Ascending aorta (tissue), 2 donors: ENCODE measurements at regions not wholly inside any gene's neighbourhood (a gene's known extent, or its start where the extent isn't known, plus 50 kb on each side); places are given as distances from the start of the nearest gene placed in this dataset.
"Not testable (repeated sequence)": the region's sequence is repeated elsewhere in the genome, so short reads cannot be mapped to it uniquely, and the experiment has no call there.

ENCODE experiments used
- DNase-seq, 2 donors: peaks; one replicate each; pipeline ENCODE4 v3.0.0-alpha.2; 2019; ENCODE audit warnings: low spot score in 2 of 2
- H3K27ac ChIP-seq, 2 donors: fragments of 200-600 bp; sonication (generic); one replicate each; pipeline ENCODE4 v1.5.1; 2016 to 2017; ENCODE audit warnings: mild to moderate bottlenecking in 1 of 2
- H3K27me3 ChIP-seq: fragments of 200-600 bp; sonication (generic); one replicate; pipeline ENCODE4 v1.5.1; 2017
- H3K36me3 ChIP-seq, 2 donors: fragments of 200-600 bp; sonication (generic); one replicate each; pipeline ENCODE4 v1.5.1; 2016
- H3K4me1 ChIP-seq, 2 donors: fragments of 200-600 bp; sonication (generic); one replicate each; pipeline ENCODE4 v1.5.1; 2016 to 2017; ENCODE audit warnings: mild to moderate bottlenecking in 1 of 2
- H3K4me3 ChIP-seq, 2 donors: fragments of 200-600 bp; sonication (generic); one replicate each; pipeline ENCODE4 v1.5.1; 2016 to 2017; ENCODE audit warnings: mild to moderate bottlenecking in 1 of 2
- H3K9me3 ChIP-seq, 2 donors: fragments of 200-600 bp; sonication (generic); one replicate each; pipeline ENCODE4 v1.5.1; 2016
- intact Hi-C: fragments of 100-400 bp; cut with DNase I; formaldehyde crosslinking; loops from one replicate; pipeline ENCODE4 v1.15.1; 2023
- TF ChIP-seq, protein P1 (sequence below), 3 experiments: fragments of 200-600 bp in 2 of 3; fragments of 450-650 bp in 1 of 3; sonication (generic) in 2 of 3; IDR thresholded peaks; one replicate each; pipeline ENCODE4 v1.5.1; 2016 to 2019; ENCODE audit warnings: antibody characterized with exemption in 3 of 3, mild to moderate bottlenecking in 1 of 3, moderate library complexity in 1 of 3

DNA sequence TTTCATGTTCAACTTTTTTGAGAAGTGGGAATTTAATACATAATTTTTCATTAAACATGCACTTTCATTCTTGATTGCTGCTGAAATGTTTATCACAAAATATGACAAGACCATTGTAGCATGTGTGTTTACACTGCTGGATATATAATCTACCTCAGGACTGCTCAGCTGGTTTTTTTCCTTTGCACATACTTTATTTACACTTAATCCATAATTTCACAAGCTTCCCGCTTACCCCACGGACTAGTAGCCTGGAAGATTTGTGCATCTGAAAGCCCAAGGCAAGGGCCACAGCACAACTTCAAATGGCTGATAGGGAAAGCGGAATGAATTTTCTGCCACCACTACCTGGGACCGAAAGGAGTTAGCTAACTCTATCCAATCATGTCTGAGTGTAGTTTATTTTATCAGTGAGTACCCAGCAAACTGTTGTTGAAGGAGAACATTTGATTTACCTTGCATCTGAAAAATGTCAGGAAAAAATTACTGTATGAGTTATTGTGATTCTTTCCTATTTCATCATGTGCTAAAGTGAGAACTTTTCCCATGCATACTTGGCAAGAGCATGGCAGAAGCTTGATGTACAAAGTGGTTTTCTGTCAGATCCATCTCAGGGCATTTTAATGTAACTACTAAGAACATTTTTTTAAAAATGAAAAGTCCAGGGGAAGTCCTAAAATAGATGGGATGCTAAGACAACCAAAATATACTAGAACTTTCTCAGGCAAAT lies 558.2 kb upstream of the USP24 start:
- no peaks in the 10 kb centered on the region for H3K9me3 ChIP-seq
- no peaks in the 10 kb centered on the region for H3K27me3 ChIP-seq
- peaks cover 0 to 2% of the 10 kb centered on the region in 2 donors for H3K4me1 ChIP-seq
- H3K36me3 ChIP-seq: no peaks in the 10 kb centered on the region
- TF ChIP-seq, protein P1, sequence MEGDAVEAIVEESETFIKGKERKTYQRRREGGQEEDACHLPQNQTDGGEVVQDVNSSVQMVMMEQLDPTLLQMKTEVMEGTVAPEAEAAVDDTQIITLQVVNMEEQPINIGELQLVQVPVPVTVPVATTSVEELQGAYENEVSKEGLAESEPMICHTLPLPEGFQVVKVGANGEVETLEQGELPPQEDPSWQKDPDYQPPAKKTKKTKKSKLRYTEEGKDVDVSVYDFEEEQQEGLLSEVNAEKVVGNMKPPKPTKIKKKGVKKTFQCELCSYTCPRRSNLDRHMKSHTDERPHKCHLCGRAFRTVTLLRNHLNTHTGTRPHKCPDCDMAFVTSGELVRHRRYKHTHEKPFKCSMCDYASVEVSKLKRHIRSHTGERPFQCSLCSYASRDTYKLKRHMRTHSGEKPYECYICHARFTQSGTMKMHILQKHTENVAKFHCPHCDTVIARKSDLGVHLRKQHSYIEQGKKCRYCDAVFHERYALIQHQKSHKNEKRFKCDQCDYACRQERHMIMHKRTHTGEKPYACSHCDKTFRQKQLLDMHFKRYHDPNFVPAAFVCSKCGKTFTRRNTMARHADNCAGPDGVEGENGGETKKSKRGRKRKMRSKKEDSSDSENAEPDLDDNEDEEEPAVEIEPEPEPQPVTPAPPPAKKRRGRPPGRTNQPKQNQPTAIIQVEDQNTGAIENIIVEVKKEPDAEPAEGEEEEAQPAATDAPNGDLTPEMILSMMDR (IDR thresholded peaks at IDR 0.05): no peak
- H3K27ac ChIP-seq: no peak overlapping the region
- DNase-seq: no peak
- intact Hi-C loops: no loop called here
- no peak overlapping the region for H3K4me3 ChIP-seq

DNA sequence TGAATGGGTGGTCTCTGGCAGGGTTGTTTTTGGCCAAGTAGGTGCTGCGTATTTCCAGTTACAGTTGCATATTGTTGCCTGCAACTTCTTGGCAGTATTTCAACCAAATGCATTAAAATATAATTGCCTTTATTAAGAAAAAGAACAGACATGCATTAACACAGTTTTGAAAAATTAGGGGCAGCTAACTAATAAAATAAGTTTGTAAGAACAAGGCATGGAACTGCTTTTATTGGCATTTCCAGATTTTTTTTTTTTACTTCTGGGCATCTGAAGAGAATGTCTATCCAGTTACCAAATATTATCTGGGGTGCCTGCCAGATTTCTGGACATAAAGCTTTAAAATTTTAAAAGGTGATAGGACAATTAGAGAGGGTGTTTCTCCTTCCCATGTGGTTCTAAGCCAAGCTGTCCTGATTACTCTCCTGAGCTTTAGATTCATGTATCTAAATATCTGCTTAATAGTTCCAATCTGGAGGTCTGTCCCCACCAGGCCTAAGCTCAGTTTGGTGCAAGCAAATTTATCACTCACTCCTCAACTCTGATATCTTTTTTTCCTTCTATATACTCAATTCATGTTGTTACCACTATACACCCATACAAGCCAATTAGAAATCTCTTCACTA lies 553.3 kb upstream of the USP24 start:
- H3K27me3 ChIP-seq: no peaks in the 10 kb centered on the region

DNA sequence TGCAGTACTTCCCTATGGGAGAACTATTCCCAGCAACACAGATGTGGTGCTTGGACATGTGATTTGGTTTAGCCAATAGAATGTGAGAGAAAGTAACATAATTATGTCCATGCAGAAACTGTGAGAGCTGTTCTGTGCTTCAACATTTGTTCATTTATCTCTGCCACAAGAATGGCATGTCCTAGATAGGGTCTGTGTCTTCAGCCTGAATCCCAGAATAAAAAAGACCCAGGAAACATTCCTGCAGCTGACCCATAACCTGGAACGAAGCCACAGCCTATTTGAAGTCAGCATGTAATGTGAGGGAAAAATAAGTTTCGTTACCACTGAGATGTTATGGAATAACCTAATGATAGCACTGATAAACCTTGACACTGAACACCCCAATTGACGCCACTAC lies 552.0 kb upstream of the USP24 start:
- TF ChIP-seq, protein P1 (IDR thresholded peaks at IDR 0.05): no peak
- H3K9me3 ChIP-seq: no peaks in the 10 kb centered on the region
- no peaks in the 10 kb centered on the region for H3K36me3 ChIP-seq
- H3K27me3 ChIP-seq: no peaks in the 10 kb centered on the region
- H3K4me3 ChIP-seq: no peak overlapping the region
- H3K27ac ChIP-seq: no peak overlapping the region
- intact Hi-C loops: no loop called here
- peaks cover 0 to 7% of the 10 kb centered on the region in 2 donors for H3K4me1 ChIP-seq
- no peak for DNase-seq

More for the DNA sequence above, 553.3 kb upstream of the USP24 start:
- peaks cover 0 to 9% of the 10 kb centered on the region in 2 donors for H3K4me1 ChIP-seq
- no peak overlapping the region for H3K27ac ChIP-seq
- no peaks in the 10 kb centered on the region for H3K36me3 ChIP-seq
- no peak for DNase-seq
- intact Hi-C loops: no loop called here
- TF ChIP-seq, protein P1 (IDR thresholded peaks at IDR 0.05): no peak
- no peaks in the 10 kb centered on the region for H3K9me3 ChIP-seq
- H3K4me3 ChIP-seq: no peak overlapping the region

DNA sequence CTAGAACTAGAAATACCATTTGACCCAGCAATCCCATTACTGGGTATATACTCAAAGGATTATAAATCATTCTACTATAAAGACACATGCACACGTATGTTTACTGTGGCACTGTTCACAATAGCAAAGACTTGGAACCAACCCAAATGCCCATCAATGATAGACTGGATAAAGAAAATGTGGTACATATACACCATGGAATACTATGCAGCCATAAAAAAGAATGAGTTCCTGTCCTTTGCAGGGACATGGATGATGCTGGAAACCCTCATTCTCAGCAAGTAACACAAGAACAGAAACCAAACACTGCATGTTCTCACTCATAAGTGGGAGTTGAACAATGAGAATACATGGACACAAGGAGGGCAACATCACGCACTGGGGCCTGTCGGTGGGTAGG lies 550.3 kb upstream of the USP24 start:
- H3K4me3 ChIP-seq, H3K27ac ChIP-seq, H3K4me1 ChIP-seq, H3K27me3 ChIP-seq, intact Hi-C loops, H3K36me3 ChIP-seq, H3K9me3 ChIP-seq, DNase-seq: not testable (repeated sequence)

DNA sequence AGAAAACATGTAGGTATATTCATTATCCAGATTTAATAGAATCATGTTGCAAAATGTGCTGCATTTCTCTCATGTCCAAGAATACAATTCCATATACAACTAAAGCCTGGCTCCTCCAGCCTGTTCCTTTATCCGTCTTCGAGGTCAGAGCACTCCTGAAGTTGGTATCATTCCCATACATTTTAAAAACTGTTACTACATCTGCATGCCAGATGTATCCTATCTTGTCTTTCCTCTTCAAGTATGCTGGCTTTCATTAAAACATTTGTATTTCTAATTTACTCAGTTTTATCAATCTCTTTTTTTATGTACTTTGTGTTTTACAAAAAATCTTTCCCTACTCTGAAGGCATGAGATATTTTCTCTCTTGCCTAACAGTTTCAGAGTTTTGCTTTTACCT lies 536.6 kb upstream of the USP24 start:
- intact Hi-C loops: no loop called here
- TF ChIP-seq, protein P1 (IDR thresholded peaks at IDR 0.05): no peak
- DNase-seq: no peak
- Histone ChIP-seq H3K36me3 (no peaks in the 10 kb centered on the region), H3K9me3 (no peaks in the 10 kb centered on the region), H3K27me3 (no peaks in the 10 kb centered on the region), H3K27ac (no peak overlapping the region), H3K4me3 (no peak overlapping the region), H3K4me1 (no peaks in the 10 kb centered on the region)

DNA sequence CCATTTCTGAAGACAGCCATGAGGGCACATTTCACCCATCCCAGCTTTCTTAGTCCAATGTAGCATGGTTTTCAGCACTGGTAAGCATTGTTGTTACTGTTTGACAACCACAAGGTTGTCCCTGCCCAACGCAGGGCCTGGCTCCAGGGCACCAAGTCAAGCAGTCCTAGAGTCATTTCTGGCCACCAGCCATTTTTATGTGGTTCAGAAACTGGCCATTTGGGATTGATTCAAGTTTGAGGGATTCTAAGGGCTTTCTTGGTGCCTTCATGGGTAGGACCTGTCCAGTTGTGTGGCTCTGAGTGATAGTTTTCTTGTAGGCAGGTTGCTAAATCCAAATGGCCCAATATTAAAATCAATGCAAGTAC lies 535.4 kb upstream of the USP24 start:
- no peaks in the 10 kb centered on the region for H3K4me1 ChIP-seq
- no peaks in the 10 kb centered on the region for H3K36me3 ChIP-seq
- H3K4me3 ChIP-seq: no peak overlapping the region
- no peak overlapping the region for H3K27ac ChIP-seq
- H3K27me3 ChIP-seq: no peaks in the 10 kb centered on the region
- intact Hi-C loops: no loop called here
- no peak for DNase-seq
- no peaks in the 10 kb centered on the region for H3K9me3 ChIP-seq
- TF ChIP-seq, protein P1 (IDR thresholded peaks at IDR 0.05): no peak
